ENCODE measurements at regions not wholly inside any gene's neighbourhood (a gene's known extent, or its start where the extent isn't known, plus 50 kb on each side); places are given as distances from the start of the nearest gene placed in this dataset.

DNA sequence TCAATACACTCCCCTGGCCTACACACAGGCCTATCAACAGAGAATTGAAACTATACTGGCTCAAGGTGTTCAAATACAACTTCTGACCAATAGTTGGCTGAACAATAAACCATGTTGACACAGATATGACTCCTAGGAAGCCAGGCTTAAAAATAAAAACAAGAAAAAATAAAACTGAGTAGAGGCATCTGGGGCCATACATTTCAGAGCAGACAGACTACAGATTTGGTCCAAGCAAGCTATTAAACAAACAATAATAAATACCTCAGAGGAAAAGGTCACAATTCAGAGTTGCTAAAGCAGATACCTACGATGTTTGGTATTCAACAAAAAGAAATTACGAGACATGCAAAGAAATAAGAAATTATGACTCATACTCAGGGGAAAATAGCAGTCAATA is 132.8 kb upstream of the ACVR2A start:
- intact Hi-C loops (cut with micrococcal nuclease) = no loop called here
- Mint-ChIP-seq H3K27ac (no peak overlapping the region), H3K9me3 (ENCODE audit: insufficient read depth) (peaks cover 4% of the 10 kb centered on the region), H3K4me3 (no peak overlapping the region), H3K27me3 (peaks cover 7% of the 10 kb centered on the region), H3K4me1 (no peaks in the 10 kb centered on the region)
- ATAC-seq (ENCODE audit: low read depth) (no peak), DNase-seq (no peak)
- Histone ChIP-seq H3K27me3 (replicated peaks in 1 of 4; ENCODE audit: control extremely low read depth in 1 of 4, control insufficient read depth in 3 of 4, insufficient read depth in 4 of 4, low read length in 3 of 4) (peaks cover 0 to 6% (median 0%) of the 10 kb centered on the region in 4 experiments), H3K79me2 (ENCODE audit: control insufficient read depth, insufficient read depth, low read length) (no peaks in the 10 kb centered on the region), H3K27ac (ENCODE audit: low read length in 2 of 2) (no peak overlapping the region), H3K4me1 (ENCODE audit: control insufficient read depth in 2 of 2, insufficient read depth in 2 of 2, low read length in 2 of 2) (no peaks in the 10 kb centered on the region), H2AFZ (ENCODE audit: insufficient read depth, low read depth, low read length, poor library complexity, severe bottlenecking) (no peak overlapping the region), H3K4me2 (replicated peaks; ENCODE audit: low read depth, low read length, poor library complexity, severe bottlenecking) (no peak overlapping the region), H4K20me1 (ENCODE audit: control insufficient read depth, insufficient read depth, low read length, poor library complexity, severe bottlenecking) (no peaks in the 10 kb centered on the region), H3K4me3 (ENCODE audit: control extremely low read depth in 1 of 5, extremely low read depth in 1 of 5, insufficient read depth in 1 of 5, low read depth in 2 of 5, low read length in 4 of 5) (no peak overlapping the region), H3K9me3 (ENCODE audit: control extremely low read depth in 1 of 3, control insufficient read depth in 2 of 3, insufficient read depth in 1 of 3, low read length in 2 of 3) (peaks cover 0 to 1% (median 0%) of the 10 kb centered on the region in 3 donors), H3K36me3 (replicated peaks in 1 of 2; ENCODE audit: control extremely low read depth in 1 of 2, control insufficient read depth in 1 of 2, extremely low read depth in 1 of 2, insufficient read depth in 2 of 2, low read length in 1 of 2) (no peaks in the 10 kb centered on the region), H3K9ac (ENCODE audit: low read length) (no peak overlapping the region)
- ChIA-PET POLR2A (no interaction called here), CTCF (no interaction called here)
- WGBS (ENCODE audit: insufficient coverage) = no CpG with 5 or more reads among the region's 2 CpGs
- no peak for TF ChIP-seq EZH2 (IDR thresholded peaks at IDR 0.05; ENCODE audit: borderline replicate concordance, insufficient read depth, low read depth, low read length, poor library complexity, severe bottlenecking)
- TF ChIP-seq, protein P1, sequence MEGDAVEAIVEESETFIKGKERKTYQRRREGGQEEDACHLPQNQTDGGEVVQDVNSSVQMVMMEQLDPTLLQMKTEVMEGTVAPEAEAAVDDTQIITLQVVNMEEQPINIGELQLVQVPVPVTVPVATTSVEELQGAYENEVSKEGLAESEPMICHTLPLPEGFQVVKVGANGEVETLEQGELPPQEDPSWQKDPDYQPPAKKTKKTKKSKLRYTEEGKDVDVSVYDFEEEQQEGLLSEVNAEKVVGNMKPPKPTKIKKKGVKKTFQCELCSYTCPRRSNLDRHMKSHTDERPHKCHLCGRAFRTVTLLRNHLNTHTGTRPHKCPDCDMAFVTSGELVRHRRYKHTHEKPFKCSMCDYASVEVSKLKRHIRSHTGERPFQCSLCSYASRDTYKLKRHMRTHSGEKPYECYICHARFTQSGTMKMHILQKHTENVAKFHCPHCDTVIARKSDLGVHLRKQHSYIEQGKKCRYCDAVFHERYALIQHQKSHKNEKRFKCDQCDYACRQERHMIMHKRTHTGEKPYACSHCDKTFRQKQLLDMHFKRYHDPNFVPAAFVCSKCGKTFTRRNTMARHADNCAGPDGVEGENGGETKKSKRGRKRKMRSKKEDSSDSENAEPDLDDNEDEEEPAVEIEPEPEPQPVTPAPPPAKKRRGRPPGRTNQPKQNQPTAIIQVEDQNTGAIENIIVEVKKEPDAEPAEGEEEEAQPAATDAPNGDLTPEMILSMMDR (IDR thresholded peaks at IDR 0.05) = no peak

- no peak overlapping the region for H3K27ac ChIP-seq (ENCODE audit: low read length in 2 of 2)
- Mint-ChIP-seq H3K27ac (no peak overlapping the region), H3K4me3 (no peak overlapping the region), H3K9me3 (ENCODE audit: insufficient read depth) (peaks cover 4% of the 10 kb centered on the region), H3K27me3 (peaks cover 7% of the 10 kb centered on the region), H3K4me1 (no peaks in the 10 kb centered on the region)
- ChIA-PET CTCF (no interaction called here), POLR2A (no interaction called here)
- ATAC-seq (ENCODE audit: low read depth) (no peak), DNase-seq (no peak)
- H3K36me3 ChIP-seq (replicated peaks in 1 of 2; ENCODE audit: control extremely low read depth in 1 of 2, control insufficient read depth in 1 of 2, extremely low read depth in 1 of 2, insufficient read depth in 2 of 2, low read length in 1 of 2) = no peaks in the 10 kb centered on the region
- intact Hi-C loops (cut with micrococcal nuclease) = no loop called here
- no peaks in the 10 kb centered on the region for H3K79me2 ChIP-seq (ENCODE audit: control insufficient read depth, insufficient read depth, low read length)
- H2AFZ ChIP-seq (ENCODE audit: insufficient read depth, low read depth, low read length, poor library complexity, severe bottlenecking) = no peak overlapping the region
- H4K20me1 ChIP-seq (ENCODE audit: control insufficient read depth, insufficient read depth, low read length, poor library complexity, severe bottlenecking) = no peaks in the 10 kb centered on the region
- no peak overlapping the region for H3K4me2 ChIP-seq (replicated peaks; ENCODE audit: low read depth, low read length, poor library complexity, severe bottlenecking)
- no peaks in the 10 kb centered on the region for H3K4me1 ChIP-seq (ENCODE audit: control insufficient read depth in 2 of 2, insufficient read depth in 2 of 2, low read length in 2 of 2)
- H3K4me3 ChIP-seq (ENCODE audit: control extremely low read depth in 1 of 5, extremely low read depth in 1 of 5, insufficient read depth in 1 of 5, low read depth in 2 of 5, low read length in 4 of 5) = no peak overlapping the region
- 96% methylated on average over 4 of the region's 4 CpGs for WGBS (ENCODE audit: insufficient coverage)
- H3K9ac ChIP-seq (ENCODE audit: low read length) = no peak overlapping the region
- peaks cover 0 to 1% (median 0%) of the 10 kb centered on the region in 3 donors for H3K9me3 ChIP-seq (ENCODE audit: control extremely low read depth in 1 of 3, control insufficient read depth in 2 of 3, insufficient read depth in 1 of 3, low read length in 2 of 3)
- H3K27me3 ChIP-seq (replicated peaks in 1 of 4; ENCODE audit: control extremely low read depth in 1 of 4, control insufficient read depth in 3 of 4, insufficient read depth in 4 of 4, low read length in 3 of 4) = peaks cover 0 to 6% (median 0%) of the 10 kb centered on the region in 4 experiments
- no peak for TF ChIP-seq EZH2 (IDR thresholded peaks at IDR 0.05; ENCODE audit: borderline replicate concordance, insufficient read depth, low read depth, low read length, poor library complexity, severe bottlenecking)
- TF ChIP-seq, protein P1 (IDR thresholded peaks at IDR 0.05) = no peak
Observed at GRCh38 chr2:147711031-147711430, 133.8 kb upstream of the ACVR2A start.
